Stimulated activated CD4-positive, alpha-beta T cell treated with anti-CD3 and anti-CD28 coated beads, Interleukin-15, amount 100 ng/mL, for 48 hours (primary cell): ENCODE measurements at regions not wholly inside any gene's neighbourhood (a gene's known extent, or its start where the extent isn't known, plus 50 kb on each side); places are given as distances from the start of the nearest gene placed in this dataset.
"Not testable (repeated sequence)": the region's sequence is repeated elsewhere in the genome, so short reads cannot be mapped to it uniquely, and the experiment has no call there.

Source experiments
- DNase-seq, 2 donors: peaks; one replicate each; pipeline ENCODE4 v3.0.0-alpha.2; 2020; ENCODE audit warnings: low read depth in 2 of 2

DNA sequence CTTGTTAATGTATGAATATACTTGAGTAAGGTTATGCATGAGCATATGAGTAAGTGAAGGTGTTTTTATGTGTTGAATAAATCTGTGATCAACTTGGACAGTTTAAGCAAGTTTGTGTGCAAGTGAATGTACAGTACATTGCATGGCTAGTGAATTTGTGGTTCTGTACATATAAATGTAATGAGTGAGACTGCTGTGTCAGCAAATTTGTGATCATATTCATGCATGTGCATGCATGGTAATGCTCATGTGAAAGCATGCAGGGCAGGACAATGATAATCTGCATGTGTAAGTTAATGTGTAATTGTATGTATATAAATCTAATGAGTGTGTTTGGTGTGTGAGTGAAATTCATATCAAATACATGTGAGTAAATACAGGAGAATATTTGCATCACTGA lies 188.5 kb downstream of the PWWP3B start:
- no peak for DNase-seq

DNA sequence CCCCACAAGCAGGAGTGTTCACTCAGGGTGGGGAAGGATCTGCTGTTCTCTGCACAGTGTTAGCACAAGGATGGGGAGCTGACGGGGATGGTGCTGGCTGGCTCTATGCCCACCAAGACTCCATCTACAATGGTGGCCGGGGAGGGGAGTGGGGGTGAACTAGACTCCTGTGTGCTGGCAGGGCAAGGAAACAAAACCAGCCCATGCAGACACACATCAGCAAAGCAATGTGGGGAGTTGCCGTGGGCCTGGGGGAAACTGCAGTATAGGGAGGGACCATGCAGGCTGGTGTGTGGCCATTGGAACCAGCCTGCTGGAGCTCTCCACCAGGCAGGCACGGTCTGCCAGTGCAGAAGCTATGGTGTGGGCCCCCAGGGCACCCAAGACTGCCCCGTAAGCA lies 195.1 kb downstream of the PWWP3B start:
- DNase-seq = no peak

DNA sequence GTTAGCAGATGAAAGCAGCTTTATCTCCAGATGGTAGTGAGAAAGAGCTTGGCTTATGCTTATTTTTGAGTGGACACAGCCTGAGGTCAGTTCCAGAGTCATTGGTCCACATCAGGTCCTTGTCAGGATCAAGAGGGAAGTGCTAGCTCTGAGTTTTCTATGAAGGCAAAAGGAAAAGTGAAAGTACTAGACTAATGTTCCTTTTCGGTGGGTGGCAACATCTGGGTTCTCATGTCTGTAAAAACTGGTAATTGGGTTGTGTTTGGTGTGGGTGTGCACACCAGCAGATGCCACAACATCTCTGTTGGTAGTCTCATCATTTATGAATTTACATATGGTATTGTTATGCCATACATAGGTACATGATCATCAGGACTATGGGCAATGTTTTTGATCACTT lies 210.5 kb downstream of the PWWP3B start:
- DNase-seq = no peak

DNA sequence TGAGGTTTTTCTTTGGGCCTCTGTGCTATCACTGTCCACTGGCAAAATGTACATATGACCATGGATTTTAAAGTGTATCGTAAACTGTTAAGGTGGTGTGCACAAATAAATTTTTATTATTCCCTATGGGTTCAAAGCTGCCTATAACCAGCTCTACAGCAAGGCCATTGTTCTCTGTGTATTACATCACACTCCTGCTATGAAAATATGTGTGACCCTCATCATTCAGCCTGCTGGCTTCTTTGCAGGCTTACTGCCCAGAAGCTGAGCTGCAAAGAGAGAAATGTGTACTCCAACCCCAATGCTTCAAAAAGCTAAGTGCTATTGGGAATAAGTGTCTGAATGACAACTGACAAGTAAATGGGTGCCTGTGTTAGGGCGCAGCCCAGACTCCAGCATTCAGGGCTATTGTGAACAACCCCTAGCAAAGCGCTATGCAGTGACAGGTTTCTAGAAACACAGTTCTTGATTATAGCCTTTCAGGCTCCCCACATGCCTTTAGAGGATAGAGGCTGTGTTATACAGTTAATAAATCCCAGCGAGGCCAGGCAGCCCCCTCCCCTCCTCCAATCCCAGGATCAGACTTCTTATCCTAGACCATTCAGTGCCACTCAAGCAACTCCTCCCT lies 220.4 kb upstream of the RADX start:
- no peak for DNase-seq

DNA sequence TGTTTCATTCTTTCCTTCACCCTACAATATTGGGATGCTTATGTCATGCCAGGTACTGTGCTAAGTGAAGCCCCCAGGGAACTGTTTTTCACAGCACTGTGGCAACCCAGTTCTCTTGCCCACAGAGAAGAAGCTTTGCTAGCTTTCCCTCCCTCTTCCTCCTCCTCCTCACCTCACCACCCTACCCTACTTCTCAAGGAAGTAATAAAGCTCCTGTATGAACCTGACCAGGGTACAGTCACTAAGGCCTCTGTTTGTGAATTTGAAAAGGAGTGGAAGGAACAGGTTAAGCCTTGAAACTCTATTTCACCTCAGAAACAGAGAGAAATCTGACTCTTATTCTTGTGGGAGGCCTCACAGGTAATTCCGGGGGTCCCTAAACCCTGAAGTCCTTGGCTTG lies 219.4 kb upstream of the RADX start:
- no peak for DNase-seq

DNA sequence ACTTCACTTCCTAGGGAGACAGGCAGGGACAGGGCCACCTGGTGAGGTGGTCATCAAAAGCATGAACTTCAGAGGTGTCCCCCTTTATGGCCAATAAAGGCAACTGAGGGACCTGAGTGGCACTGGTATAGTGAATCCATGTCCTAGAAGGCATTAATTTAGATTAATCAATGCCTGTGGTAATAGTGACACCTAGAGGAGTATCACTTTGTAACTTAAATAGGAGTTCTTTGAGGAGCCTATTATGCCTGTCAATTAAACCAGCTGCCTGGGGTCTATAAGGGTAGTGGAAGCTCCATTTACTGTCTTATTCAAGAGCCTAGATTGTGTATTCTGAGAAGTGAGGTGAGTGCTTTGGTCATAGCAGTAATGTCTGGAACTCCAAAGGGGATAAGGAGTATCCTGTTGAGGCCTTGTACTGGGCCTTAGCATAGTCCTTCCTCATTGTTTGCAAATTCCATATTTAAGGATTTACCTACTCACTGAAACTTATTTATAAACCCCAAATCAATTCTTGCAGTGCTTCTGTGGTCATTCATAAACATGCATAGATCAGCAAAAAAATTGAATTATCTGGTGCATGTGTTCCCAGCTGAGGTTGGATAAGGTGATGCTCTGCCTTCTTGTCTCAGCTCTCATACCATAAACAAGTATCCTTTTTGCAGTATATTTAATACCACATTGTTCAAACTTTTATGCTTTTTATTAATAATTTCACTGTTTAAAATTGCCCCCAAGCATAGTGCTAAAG lies 213.8 kb upstream of the RADX start:
- no peak for DNase-seq

DNA sequence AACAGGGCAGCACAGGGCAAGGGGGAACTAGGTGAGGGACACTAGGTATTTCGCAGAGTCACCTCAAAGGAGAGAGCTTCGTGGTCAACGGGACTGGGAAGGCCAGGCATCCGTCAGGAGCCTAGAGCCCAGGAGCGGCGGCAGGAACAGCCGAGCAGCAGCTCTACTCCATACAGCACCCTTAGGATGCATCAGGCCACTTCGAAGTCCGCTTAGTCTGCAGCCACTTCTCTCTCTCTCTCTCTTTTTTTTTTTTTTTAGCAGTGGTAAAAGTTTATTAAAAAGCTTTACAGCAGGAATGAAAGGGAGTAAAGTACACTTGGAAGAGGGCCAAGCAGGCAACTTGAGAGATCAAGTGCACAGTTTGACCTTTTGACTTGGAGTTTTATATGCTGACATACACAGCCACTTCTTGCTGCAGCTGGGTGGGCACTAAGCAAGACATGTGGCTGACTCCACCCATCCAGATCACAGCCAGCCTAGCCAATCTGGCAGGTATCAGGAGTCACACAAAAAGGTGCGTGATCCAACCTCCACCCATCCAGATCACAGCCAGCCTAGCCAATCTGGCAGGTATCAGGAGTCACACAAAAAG lies 209.7 kb upstream of the RADX start:
- no peak for DNase-seq

DNA sequence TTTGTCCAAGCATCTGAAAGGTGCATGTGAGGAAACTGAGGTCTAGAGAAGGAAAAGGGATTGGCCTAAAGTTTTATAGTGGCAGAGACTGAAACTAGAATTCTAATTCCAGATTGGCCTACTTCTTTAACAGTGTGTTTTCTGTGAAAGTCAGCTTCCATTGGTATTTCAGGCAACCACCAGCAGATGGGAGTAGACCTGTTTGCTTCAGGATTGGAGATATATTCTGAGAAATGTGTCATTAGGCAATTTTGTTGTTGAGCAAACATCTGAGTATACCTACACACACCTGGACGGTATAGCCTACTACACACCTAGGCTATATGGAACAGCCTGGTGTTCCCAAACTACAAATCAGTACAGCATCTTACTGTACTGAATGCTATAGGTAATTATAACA lies 207.3 kb upstream of the RADX start:
- no peak for DNase-seq

DNA sequence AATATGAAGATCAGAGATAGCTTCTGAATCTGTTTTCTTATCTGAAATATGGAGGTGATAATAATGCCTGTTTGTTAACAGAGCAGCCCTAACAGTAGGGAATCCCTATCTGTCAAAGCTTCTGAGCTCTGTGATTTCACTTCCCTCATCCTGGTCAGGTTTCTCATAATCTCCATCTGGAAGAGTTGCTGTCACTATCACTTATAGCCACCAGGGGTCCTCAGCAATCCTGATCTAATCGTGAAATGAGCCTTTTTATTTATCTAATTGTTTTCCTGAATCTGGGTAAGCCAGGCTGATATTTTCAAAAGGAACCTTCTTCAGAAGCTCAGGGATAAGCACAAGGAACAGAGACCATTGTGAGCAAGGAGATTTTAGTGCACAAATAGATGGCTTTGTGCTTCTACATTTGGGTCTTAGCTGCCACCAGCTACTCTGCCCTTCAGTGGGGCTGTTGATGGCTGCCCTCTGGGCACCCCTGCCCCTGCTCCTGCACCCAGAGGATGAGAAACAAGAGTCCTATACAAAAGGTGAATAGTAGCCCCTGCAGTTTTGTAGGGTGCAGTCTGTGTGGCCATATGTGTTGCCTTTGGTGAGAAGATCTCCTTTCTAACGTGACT lies 196.4 kb upstream of the RADX start:
- no peak for DNase-seq

DNA sequence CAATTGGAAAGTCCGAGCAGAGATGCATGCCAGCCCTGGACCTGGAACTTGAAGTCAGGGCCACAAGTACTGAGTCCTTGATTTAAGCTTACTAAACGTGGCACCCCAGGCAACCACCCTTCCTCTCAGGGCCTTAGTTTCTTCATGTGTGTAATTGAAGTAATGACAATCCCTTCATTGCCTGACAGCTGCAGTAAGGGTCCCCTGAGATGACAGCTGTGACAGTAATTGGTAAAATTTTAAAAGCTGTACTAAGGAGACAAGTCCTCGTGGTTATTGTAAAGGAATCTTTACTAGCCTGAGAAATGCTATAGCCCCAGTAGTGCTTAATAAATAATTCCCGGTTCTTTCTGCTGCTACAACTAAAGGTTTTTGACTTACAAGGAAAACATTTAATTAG lies 175.1 kb upstream of the RADX start:
- no peak for DNase-seq

DNA sequence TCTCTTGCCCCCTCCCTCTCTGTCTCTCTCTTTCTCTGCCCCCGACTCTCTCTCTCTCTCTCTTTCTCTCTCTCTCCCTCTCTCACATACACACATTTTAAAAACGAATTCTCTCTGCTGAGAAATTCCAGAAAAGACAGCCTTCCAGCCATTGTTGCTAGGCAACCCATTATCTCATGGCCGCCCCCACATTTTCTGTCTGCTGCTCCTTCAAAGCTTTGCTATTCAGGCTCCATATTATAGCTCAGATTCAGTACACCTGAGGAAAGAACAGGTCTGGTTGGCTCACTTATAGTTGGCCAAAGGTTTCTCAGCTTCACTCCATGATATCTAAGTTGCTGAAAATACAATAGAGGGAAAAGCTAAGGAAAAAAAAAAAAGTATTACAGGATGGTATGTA lies 174.4 kb upstream of the RADX start:
- no peak for DNase-seq

DNA sequence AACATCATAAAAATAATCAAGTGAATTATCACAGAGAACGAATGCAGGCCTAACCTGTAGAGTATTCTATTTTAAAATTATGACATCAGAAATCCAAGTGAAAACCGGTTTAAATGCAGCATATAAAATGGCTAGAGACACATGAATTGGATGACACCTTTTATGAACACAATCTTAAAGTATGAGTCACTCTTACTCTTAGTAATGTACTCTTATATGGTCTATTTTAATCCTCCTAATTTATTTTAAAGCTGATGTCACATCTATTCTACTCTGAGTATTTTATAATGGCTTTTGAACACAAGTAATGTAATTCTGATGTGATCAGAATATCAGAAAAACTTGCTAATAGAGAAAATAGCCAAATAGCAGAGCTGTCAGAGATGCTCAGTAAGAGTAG lies 161.4 kb upstream of the RADX start:
- DNase-seq = no peak

DNA sequence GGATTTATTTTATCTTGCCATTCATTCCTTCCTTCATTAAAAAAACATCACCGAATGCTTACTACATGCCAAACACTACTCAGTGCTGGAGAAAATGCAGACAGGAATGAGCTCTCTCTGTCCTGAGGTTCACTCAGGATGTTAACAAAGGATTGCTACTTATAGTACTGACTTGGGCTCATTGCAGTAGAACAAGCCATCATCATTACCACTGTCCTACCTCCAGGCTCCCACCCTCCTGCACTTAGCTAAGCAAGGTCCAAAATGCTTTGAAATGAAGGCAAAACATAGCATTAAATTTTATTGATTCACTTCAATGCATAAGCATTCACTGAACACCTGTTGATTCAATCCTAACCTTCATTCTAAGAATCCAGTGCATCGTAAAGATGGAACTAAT lies 159.8 kb upstream of the RADX start:
- DNase-seq = no peak

DNA sequence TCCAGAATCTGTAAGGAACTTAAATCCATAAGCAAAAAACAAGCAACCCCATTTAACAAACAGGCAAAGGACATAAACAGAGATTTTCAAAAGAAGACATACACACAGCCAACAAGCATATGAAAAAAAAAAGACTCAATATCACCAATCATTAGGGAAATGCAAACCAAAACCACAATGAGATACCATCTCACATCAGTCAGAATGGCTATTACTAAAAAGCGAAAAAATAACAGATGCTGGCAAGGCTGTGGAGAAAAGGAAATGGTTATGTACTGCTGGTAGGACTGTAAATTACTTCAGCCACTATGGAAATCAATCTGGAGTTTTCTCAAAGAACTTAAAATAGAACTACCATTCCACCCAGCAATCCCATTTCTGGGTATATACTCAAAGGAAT lies 156.8 kb upstream of the RADX start:
- DNase-seq = no peak

DNA sequence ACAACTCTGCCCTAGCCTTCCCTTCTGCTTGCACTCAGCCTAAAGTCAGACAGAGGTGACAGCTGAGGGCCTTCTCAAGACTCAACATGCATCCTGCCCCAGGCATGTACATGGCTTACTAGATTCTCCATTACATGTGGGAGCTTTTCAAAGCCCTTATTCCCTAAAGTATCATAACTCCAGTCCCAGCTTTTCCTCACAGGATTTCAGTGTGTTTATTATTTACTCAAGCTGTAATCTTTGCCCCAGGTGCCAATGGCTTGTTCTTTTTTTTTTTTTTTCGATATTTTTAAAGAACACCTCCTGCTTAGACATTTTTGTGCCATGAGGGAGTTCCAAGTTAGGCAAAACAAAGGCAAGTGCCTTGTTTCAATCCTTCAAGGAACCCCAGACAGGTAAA lies 154.0 kb upstream of the RADX start:
- DNase-seq = no peak

DNA sequence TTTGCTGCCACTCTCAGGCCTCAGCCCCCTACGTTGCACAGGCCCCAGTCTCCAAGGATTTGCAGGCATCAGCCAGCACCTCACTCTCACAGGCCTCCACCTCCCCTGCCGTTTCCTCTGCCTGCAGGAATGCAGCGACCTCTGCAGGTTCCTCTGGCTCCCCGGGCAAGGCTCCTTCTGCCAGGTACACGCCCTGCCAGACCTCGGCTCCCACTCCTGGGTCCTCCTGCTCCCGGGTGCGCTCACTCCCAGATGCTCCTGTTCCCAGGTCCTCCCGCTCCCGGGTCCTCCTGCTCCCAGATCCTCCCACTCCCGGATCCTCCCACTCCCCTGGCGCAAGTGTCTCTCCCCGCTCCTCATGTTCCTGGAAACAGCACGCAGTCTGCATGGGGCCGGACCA lies 144.4 kb upstream of the RADX start:
- no peak for DNase-seq

DNA sequence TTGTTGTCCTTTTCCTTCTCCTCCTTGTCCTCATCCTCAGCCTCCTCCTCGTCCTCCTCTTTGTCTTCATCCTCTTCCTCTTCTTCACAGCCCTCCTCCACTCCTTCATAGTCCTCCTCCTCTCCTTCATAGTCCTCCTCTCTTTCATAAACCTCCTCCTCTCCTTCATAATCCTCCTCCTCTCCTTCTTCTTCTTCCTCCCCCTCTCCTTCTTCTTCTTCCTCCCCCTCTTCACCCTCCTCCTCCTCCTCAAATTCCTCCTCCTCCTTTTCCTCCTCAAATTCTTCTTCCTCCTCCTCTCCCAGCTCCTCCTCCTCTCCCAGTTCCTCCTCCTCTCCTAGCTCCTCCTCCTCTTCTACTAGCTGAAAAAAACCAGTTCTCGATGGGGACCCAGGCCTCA lies 143.8 kb upstream of the RADX start:
- DNase-seq = no peak

DNA sequence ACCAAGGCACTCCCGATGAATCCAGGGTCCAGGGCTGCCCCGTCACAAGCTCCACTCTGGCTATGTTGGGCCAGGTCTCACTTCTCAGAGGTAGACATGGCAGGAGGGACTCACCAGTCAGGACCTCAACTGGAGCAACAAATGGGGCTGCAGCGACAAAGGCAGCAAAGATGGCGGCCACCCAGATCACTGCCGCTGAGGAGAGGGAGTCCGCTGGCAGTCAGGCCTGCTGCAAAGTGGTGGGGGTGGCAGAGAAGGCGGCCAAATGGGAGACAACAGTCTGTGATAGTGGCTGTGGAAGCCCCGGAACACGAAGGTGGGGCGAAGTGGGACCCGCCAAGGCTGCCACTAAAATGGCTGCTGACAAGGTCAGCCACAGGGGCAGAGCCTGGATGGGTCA lies 143.3 kb upstream of the RADX start:
- no peak for DNase-seq

DNA sequence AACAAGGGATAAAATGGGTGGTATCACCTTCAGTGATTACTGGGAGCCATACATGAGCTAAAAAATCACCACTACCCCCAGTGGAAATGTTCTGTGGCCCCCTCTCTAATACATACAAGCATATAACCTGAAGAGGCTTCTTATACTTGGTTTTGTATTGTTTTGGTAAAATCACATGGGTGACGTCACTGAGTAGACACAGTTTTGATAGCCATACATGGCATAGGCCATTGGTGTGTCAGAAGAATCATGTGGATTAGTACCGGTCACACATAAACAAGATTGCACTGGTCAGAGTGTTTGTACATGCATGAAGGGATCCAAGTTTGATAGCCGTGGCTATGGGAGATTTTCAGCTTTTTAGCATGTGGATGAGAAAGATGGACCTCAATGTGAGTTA lies 131.9 kb upstream of the RADX start:
- DNase-seq = no peak

DNA sequence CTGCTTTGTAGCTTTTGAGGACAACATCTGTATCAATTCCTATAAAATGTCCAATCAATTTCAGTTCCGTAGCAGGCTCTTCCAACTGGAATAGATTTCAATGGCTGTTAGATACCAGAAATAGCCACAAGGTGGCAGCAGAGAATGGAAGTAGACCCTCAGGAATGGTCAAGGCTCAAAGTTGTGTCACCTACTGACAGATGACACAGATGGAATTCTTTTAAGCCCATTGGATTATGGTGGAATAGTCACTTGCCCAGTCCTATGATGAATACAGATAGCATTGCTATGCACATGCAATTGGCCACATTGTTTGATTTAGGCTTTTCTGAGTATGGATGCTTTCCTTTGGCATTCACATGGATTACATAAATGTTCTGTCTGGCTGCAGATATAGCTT lies 130.4 kb upstream of the RADX start:
- DNase-seq = peak in 1 of 2 donors; percentile 28

DNA sequence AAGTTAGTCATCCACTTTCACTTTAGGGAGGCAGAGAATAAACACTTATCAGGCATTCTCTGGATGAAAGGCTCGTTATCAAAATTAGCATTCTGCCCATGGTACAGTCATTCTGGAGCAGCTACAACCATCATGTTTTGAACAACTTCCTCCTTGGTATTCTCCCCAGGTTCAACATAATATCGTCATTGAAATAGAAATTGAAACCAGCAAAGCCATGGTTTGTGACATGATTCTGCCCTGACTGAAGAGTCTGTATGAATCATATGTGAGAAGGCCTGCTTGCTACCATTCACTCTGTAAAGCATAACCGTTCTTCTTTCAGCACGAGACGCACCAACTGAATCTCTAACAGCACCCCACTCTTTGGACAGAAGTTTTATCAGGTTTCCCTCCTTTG lies 127.5 kb upstream of the RADX start:
- DNase-seq = peak in 1 of 2 donors; percentile 4

DNA sequence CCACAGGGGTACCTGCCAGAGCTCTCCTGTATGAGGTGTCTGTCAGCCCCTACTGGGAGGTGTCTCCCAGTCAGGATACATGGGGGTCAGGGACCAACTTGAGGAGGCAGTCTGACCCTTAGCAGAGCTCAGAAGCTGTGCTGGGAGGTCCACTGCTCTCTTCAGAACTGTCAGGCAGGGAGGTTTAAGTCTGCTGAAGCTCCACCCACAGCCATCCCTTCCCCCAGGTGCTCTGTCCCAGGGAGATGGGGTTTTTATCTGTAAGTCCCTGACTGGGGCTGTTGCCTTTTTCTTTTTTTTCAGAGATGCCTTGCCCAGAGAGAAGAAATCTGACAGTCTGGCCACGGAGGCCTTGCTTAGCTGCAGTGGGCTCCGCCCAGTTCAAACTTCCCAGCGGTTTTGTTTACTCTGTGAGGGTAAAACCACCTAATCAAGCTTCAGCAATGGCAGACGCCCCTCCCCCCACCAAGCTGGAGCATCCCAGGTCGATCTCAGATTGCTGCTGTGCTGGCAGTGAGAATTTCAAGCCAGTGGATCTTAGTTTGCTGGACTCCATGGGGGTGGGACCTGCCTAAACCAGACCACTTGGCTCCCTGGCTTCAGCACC lies 118.5 kb upstream of the RADX start:
- DNase-seq = not testable (repeated sequence)

DNA sequence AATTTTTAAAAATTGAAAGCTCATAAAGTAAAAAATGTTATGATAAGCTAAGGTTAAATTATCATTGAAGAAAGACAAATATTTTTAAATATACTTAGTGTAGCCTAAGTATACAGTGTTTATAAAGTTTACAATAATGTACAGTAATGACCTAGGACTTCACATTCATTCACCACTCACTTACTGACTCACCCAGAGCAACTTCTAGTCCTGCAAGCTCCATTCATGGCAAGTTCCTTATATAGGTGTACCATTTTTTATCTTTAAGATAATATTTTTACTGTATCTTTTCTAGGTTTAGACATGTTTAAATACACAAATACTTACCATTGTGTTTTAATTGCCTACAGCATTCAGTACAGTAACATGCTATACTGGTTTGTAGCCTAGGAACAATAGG lies 112.3 kb upstream of the RADX start:
- no peak for DNase-seq
